B cell (primary cell): ENCODE measurements at regions not wholly inside any gene's neighbourhood (a gene's known extent, or its start where the extent isn't known, plus 50 kb on each side); places are given as distances from the start of the nearest gene placed in this dataset.

Experiments used
- ATAC-seq: fragments of 200-7000 bp; cut with Tn5 transposase; one replicate; pipeline ENCODE4 v1.10.0; 2021; ENCODE audit warnings: low read depth, mild to moderate bottlenecking, moderate number of reproducible peaks, moderate library complexity
- CTCF ChIA-PET: fragments of 350-600 bp; sonication (Branson Sonifier 250); formaldehyde crosslinking; loops from one replicate; lab custom pipeline; 2021; ENCODE audit warnings: antibody characterized with exemption, inconsistent platforms; lab: Charles Lee
- POLR2A ChIA-PET: fragments of 350-600 bp; sonication (Branson Sonifier 250); formaldehyde crosslinking; loops from one replicate; lab custom pipeline; 2021; ENCODE audit warnings: antibody characterized with exemption; lab: Charles Lee
- DNase-seq: peaks from one replicate; pipeline ENCODE4 v3.0.0; 2013
- H2AFZ ChIP-seq: 2 replicates; pipeline ENCODE4 v1.6.1; 2012; ENCODE audit warnings: mild to moderate bottlenecking, low read depth, low read length; ENCODE audit not compliant: insufficient read depth, poor library complexity, severe bottlenecking
- H3K27ac ChIP-seq, 2 donors: 1 replicate in 1 of 2; 2 replicates in 1 of 2; pipeline ENCODE4 v1.5.1; 2012 to 2013; ENCODE audit warnings: low read length in 2 of 2, mild to moderate bottlenecking in 2 of 2, moderate library complexity in 1 of 2
- H3K27me3 ChIP-seq, 4 experiments: fragments of 200-600 bp in 1 of 4; sonication (generic) in 1 of 4; replicated peaks in 1 of 4; 1 replicate in 2 of 4; 2 replicates in 2 of 4; pipeline versions ENCODE4 v1.6.1 to v1.7.0; 2013 to 2016; ENCODE audit warnings: low read length in 3 of 4, mild to moderate bottlenecking in 2 of 4, mixed read lengths in 1 of 4, moderate library complexity in 1 of 4; ENCODE audit not compliant: insufficient read depth in 4 of 4, control insufficient read depth in 3 of 4; ENCODE audit errors: control extremely low read depth in 1 of 4
- H3K36me3 ChIP-seq, 2 experiments: replicated peaks in 1 of 2; 1 replicate in 1 of 2; 2 replicates in 1 of 2; pipeline versions ENCODE4 v1.6.1 to v1.7.1; 2013; ENCODE audit warnings: low read length in 1 of 2; ENCODE audit not compliant: insufficient read depth in 2 of 2, control insufficient read depth in 1 of 2; ENCODE audit errors: control extremely low read depth in 1 of 2, extremely low read depth in 1 of 2
- H3K4me1 ChIP-seq, 2 donors: fragments of 200-600 bp in 1 of 2; sonication (generic) in 1 of 2; 1 replicate in 1 of 2; 2 replicates in 1 of 2; pipeline versions ENCODE4 v1.5.1 to v1.6.1; 2013 to 2017; ENCODE audit warnings: low read length in 2 of 2; ENCODE audit not compliant: control insufficient read depth in 2 of 2, insufficient read depth in 2 of 2
- H3K4me2 ChIP-seq: replicated peaks from 2 replicates; pipeline ENCODE3; 2012; ENCODE audit warnings: mild to moderate bottlenecking, low read depth, low read length; ENCODE audit not compliant: poor library complexity, severe bottlenecking
- H3K4me3 ChIP-seq, 5 experiments: fragments of 200-600 bp in 1 of 5; sonication (generic) in 1 of 5; 1 replicate in 3 of 5; 2 replicates in 2 of 5; pipeline versions ENCODE4 v1.5.1 to v1.7.0; 2011 to 2016; ENCODE audit warnings: low read length in 4 of 5, mild to moderate bottlenecking in 4 of 5, low read depth in 2 of 5, control low read depth in 1 of 5, moderate library complexity in 1 of 5; ENCODE audit not compliant: insufficient read depth in 1 of 5; ENCODE audit errors: control extremely low read depth in 1 of 5, extremely low read depth in 1 of 5
- H3K79me2 ChIP-seq: fragments of 200-600 bp; sonication (generic); one replicate; pipeline ENCODE4 v1.6.0; 2016; ENCODE audit warnings: low read length; ENCODE audit not compliant: control insufficient read depth, insufficient read depth
- H3K9ac ChIP-seq: fragments of 200-600 bp; sonication (generic); 2 replicates; pipeline ENCODE4 v1.6.1; 2017; ENCODE audit warnings: mild to moderate bottlenecking, low read length, moderate library complexity
- H3K9me3 ChIP-seq, 3 donors: one replicate each; pipeline versions ENCODE4 v1.6.1 to v1.7.1; 2013; ENCODE audit warnings: low read length in 2 of 3; ENCODE audit not compliant: control insufficient read depth in 2 of 3, insufficient read depth in 1 of 3; ENCODE audit errors: control extremely low read depth in 1 of 3
- H4K20me1 ChIP-seq: 2 replicates; pipeline ENCODE4 v1.6.0; 2012; ENCODE audit warnings: mild to moderate bottlenecking, low read length; ENCODE audit not compliant: insufficient read depth, control insufficient read depth, poor library complexity, severe bottlenecking
- H3K27ac Mint-ChIP-seq: one replicate; pipeline ENCODE4 v1.8.0; 2021; ENCODE audit warnings: mixed read lengths
- H3K27me3 Mint-ChIP-seq: one replicate; pipeline ENCODE4 v1.8.0; 2021; ENCODE audit warnings: mixed read lengths
- H3K4me1 Mint-ChIP-seq: one replicate; pipeline ENCODE4 v1.8.0; 2021; ENCODE audit warnings: mixed read lengths
- H3K4me3 Mint-ChIP-seq: one replicate; pipeline ENCODE4 v1.8.0; 2021; ENCODE audit warnings: mixed read lengths
- H3K9me3 Mint-ChIP-seq: one replicate; pipeline ENCODE4 v1.8.0; 2022; ENCODE audit warnings: mixed read lengths; ENCODE audit not compliant: insufficient read depth
- EZH2 ChIP-seq: IDR thresholded peaks from 2 replicates; pipeline ENCODE4 v1.6.1; 2012; ENCODE audit warnings: borderline replicate concordance, low read depth, mild to moderate bottlenecking, moderate library complexity, low read length; ENCODE audit not compliant: insufficient read depth, poor library complexity, severe bottlenecking
- WGBS: methylation state at CpG from one replicate; pipeline ENCODE4 v1.1.5; 2013; ENCODE audit warnings: missing lambda C conversion rate; ENCODE audit not compliant: insufficient coverage; 5-methylcytosine and 5-hydroxymethylcytosine counted together
- intact Hi-C: fragments of 100-400 bp; cut with micrococcal nuclease; formaldehyde crosslinking; loops from one replicate; pipeline ENCODE4 v1.10.0; 2022
- TF ChIP-seq, protein P1 (sequence below): fragments of 200-600 bp; IDR thresholded peaks from one replicate; pipeline ENCODE4 v1.8.0; 2022; ENCODE audit warnings: antibody characterized with exemption, mild to moderate bottlenecking

- no peak overlapping the region for H3K4me3 Mint-ChIP-seq
- no peak overlapping the region for H3K27ac Mint-ChIP-seq
- no peak overlapping the region for H2AFZ ChIP-seq
- H3K36me3 ChIP-seq = no peaks in the 10 kb centered on the region
- no peak overlapping the region for H3K27ac ChIP-seq
- CTCF ChIA-PET = no interaction called here
- no peaks in the 10 kb centered on the region for H3K9me3 ChIP-seq
- no peaks in the 10 kb centered on the region for H3K27me3 Mint-ChIP-seq
- H3K4me2 ChIP-seq = no peak overlapping the region
- intact Hi-C loops = no loop called here
- H4K20me1 ChIP-seq = no peaks in the 10 kb centered on the region
- POLR2A ChIA-PET = no interaction called here
- no peaks in the 10 kb centered on the region for H3K9me3 Mint-ChIP-seq
- no peaks in the 10 kb centered on the region for H3K4me1 ChIP-seq
- no peaks in the 10 kb centered on the region for H3K27me3 ChIP-seq
- no peak overlapping the region for H3K9ac ChIP-seq
- TF ChIP-seq EZH2 = no peak
- TF ChIP-seq, protein P1, sequence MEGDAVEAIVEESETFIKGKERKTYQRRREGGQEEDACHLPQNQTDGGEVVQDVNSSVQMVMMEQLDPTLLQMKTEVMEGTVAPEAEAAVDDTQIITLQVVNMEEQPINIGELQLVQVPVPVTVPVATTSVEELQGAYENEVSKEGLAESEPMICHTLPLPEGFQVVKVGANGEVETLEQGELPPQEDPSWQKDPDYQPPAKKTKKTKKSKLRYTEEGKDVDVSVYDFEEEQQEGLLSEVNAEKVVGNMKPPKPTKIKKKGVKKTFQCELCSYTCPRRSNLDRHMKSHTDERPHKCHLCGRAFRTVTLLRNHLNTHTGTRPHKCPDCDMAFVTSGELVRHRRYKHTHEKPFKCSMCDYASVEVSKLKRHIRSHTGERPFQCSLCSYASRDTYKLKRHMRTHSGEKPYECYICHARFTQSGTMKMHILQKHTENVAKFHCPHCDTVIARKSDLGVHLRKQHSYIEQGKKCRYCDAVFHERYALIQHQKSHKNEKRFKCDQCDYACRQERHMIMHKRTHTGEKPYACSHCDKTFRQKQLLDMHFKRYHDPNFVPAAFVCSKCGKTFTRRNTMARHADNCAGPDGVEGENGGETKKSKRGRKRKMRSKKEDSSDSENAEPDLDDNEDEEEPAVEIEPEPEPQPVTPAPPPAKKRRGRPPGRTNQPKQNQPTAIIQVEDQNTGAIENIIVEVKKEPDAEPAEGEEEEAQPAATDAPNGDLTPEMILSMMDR = no peak
- DNase-seq (no peak), ATAC-seq (no peak)
- H3K4me1 Mint-ChIP-seq = no peaks in the 10 kb centered on the region
- H3K79me2 ChIP-seq = no peaks in the 10 kb centered on the region
- no CpG with 5 or more reads among the region's 2 CpGs for WGBS
- H3K4me3 ChIP-seq = no peak overlapping the region
Observed at GRCh38 chr3:117495620-117496019, 786.0 kb downstream of the TUSC7 start.

- no peak overlapping the region for H3K4me3 ChIP-seq
- no peaks in the 10 kb centered on the region for H3K36me3 ChIP-seq
- H3K27me3 ChIP-seq = no peaks in the 10 kb centered on the region
- no peak overlapping the region for H3K4me3 Mint-ChIP-seq
- intact Hi-C loops = no loop called here
- POLR2A ChIA-PET = no interaction called here
- ATAC-seq (no peak), DNase-seq (no peak)
- H3K4me2 ChIP-seq = no peak overlapping the region
- no peak overlapping the region for H2AFZ ChIP-seq
- WGBS = no CpG with 5 or more reads among the region's 4 CpGs
- CTCF ChIA-PET = no interaction called here
- no peaks in the 10 kb centered on the region for H3K9me3 ChIP-seq
- H3K27me3 Mint-ChIP-seq = no peaks in the 10 kb centered on the region
- TF ChIP-seq, protein P1 = no peak
- no peak for TF ChIP-seq EZH2
- no peaks in the 10 kb centered on the region for H3K9me3 Mint-ChIP-seq
- no peaks in the 10 kb centered on the region for H3K4me1 Mint-ChIP-seq
- no peaks in the 10 kb centered on the region for H3K79me2 ChIP-seq
- no peak overlapping the region for H3K9ac ChIP-seq
- H3K4me1 ChIP-seq = no peaks in the 10 kb centered on the region
- no peak overlapping the region for H3K27ac Mint-ChIP-seq
- no peaks in the 10 kb centered on the region for H4K20me1 ChIP-seq
- H3K27ac ChIP-seq = no peak overlapping the region
Observed at GRCh38 chr3:117499189-117499870, 789.8 kb downstream of the TUSC7 start.
